Gastrocnemius medialis (tissue), 4 donors: ENCODE measurements at regions not wholly inside any gene's neighbourhood (a gene's known extent, or its start where the extent isn't known, plus 50 kb on each side); places are given as distances from the start of the nearest gene placed in this dataset.

Experiments used
- POLR2A ChIP-seq, 2 donors: fragments of 450-650 bp; IDR thresholded peaks; one replicate each; pipeline ENCODE4 v1.6.1; 2017; ENCODE audit warnings: antibody characterized with exemption in 2 of 2, mild to moderate bottlenecking in 2 of 2, moderate library complexity in 2 of 2
- TF ChIP-seq, protein P1 (sequence below), 5 experiments: fragments of 450-650 bp in 3 of 5; fragments of 200-600 bp in 2 of 5; sonication (generic) in 2 of 5; IDR thresholded peaks in 4 of 5; conservative IDR thresholded peaks in 1 of 5; 1 replicate in 4 of 5; 2 replicates in 1 of 5; pipeline ENCODE4 v1.5.1; 2016 to 2019; ENCODE audit warnings: antibody characterized with exemption in 5 of 5, mild to moderate bottlenecking in 3 of 5, moderate library complexity in 3 of 5

GRCh38 chr5:173796721-173797495 lies 91.2 kb upstream of the CPEB4 start:
- TF ChIP-seq, protein P1, sequence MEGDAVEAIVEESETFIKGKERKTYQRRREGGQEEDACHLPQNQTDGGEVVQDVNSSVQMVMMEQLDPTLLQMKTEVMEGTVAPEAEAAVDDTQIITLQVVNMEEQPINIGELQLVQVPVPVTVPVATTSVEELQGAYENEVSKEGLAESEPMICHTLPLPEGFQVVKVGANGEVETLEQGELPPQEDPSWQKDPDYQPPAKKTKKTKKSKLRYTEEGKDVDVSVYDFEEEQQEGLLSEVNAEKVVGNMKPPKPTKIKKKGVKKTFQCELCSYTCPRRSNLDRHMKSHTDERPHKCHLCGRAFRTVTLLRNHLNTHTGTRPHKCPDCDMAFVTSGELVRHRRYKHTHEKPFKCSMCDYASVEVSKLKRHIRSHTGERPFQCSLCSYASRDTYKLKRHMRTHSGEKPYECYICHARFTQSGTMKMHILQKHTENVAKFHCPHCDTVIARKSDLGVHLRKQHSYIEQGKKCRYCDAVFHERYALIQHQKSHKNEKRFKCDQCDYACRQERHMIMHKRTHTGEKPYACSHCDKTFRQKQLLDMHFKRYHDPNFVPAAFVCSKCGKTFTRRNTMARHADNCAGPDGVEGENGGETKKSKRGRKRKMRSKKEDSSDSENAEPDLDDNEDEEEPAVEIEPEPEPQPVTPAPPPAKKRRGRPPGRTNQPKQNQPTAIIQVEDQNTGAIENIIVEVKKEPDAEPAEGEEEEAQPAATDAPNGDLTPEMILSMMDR (IDR thresholded peaks at IDR 0.05 in 4 of 5, conservative IDR thresholded peaks at IDR 0.05 in 1 of 5): no peak
- TF ChIP-seq POLR2A (IDR thresholded peaks at IDR 0.05): no peak
